ENCODE measurements at regions not wholly inside any gene's neighbourhood (a gene's known extent, or its start where the extent isn't known, plus 50 kb on each side); places are given as distances from the start of the nearest gene placed in this dataset.

DNA sequence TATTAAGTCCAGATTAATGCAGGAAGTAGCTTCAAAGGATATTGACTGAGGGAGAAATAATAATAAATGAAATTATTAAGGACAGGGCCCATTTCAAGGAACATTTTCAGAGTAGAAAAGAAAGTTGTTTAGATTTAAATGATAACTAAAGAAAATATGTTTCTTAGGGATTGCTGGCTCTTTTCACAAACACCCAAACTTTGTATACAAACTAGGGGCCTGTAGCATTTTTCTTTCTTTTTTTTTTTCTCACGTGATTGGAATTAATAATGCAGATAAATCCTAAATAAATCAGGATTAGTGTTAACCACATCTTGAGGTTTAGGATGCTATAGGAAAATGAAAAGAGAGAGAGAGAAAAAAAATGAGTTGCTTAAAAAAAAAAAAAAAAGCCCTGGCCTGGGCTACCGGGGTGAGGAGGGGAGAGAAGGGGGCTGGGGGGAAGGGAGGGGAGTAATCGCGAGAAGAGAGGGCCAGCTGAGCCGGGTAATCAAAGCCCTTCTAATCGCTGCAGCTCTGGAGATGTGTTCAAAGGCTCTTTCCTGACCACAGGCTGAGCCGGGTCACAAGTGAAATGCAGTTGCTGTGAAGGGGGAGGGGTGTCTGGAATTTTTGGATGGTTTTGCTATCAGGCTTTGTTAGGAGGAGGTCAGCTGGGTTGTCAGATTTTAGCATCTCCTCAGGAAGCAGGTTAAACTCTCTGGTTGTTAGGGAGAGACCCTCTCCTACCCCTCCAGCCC lies 104.6 kb upstream of the ZFHX3 start:
- TF ChIP-seq ARNTL (CRISPR knock-in tag; IDR thresholded peaks at IDR 0.05; ENCODE audit: borderline replicate concordance, low read depth) (no peak), ZFP3 (CRISPR knock-in tag; IDR thresholded peaks at IDR 0.05) (no peak), ZFP30 (CRISPR knock-in tag; IDR thresholded peaks at IDR 0.05) (no peak), CSDC2 (CRISPR knock-in tag; IDR thresholded peaks at IDR 0.05) (no peak), BACH2 (CRISPR knock-in tag; IDR thresholded peaks at IDR 0.05; ENCODE audit: borderline replicate concordance) (no peak), ZNF8 (CRISPR knock-in tag; IDR thresholded peaks at IDR 0.05) (no peak), ISL1 (CRISPR knock-in tag; IDR thresholded peaks at IDR 0.05) (no peak), PPARA (CRISPR knock-in tag; IDR thresholded peaks at IDR 0.05; ENCODE audit: borderline replicate concordance) (no peak), ZNF565 (CRISPR knock-in tag; conservative IDR thresholded peaks at IDR 0.05; ENCODE audit: low read depth) (no peak)
- TF ChIP-seq, protein P1, sequence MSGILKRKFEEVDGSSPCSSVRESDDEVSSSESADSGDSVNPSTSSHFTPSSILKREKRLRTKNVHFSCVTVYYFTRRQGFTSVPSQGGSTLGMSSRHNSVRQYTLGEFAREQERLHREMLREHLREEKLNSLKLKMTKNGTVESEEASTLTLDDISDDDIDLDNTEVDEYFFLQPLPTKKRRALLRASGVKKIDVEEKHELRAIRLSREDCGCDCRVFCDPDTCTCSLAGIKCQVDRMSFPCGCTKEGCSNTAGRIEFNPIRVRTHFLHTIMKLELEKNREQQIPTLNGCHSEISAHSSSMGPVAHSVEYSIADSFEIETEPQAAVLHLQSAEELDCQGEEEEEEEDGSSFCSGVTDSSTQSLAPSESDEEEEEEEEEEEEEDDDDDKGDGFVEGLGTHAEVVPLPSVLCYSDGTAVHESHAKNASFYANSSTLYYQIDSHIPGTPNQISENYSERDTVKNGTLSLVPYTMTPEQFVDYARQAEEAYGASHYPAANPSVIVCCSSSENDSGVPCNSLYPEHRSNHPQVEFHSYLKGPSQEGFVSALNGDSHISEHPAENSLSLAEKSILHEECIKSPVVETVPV (CRISPR knock-in tag; IDR thresholded peaks at IDR 0.05): no peak
- TF ChIP-seq, protein P2, sequence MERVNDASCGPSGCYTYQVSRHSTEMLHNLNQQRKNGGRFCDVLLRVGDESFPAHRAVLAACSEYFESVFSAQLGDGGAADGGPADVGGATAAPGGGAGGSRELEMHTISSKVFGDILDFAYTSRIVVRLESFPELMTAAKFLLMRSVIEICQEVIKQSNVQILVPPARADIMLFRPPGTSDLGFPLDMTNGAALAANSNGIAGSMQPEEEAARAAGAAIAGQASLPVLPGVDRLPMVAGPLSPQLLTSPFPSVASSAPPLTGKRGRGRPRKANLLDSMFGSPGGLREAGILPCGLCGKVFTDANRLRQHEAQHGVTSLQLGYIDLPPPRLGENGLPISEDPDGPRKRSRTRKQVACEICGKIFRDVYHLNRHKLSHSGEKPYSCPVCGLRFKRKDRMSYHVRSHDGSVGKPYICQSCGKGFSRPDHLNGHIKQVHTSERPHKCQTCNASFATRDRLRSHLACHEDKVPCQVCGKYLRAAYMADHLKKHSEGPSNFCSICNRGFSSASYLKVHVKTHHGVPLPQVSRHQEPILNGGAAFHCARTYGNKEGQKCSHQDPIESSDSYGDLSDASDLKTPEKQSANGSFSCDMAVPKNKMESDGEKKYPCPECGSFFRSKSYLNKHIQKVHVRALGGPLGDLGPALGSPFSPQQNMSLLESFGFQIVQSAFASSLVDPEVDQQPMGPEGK (CRISPR knock-in tag; IDR thresholded peaks at IDR 0.05; ENCODE audit: borderline replicate concordance): no peak
- ATAC-seq: no peak

DNA sequence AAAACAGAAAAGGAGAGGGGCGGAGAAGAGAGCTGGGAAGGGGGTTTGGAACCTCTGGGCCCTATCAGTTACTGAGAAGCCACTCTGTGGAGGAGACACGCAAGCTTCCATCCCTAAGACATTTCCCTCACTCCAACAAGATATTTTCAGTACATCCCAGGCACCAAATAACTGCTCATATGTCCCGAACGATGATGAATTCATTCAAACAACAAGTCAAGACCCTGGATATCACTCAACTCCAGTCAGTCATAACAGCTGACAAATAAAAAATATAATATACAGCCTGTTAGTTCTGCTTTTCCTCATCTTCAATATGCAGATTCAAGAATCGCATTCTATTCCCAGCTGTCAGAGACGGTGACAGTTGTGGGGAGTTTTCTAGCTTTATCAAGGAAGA lies 104.0 kb upstream of the ZFHX3 start:
- TF ChIP-seq SNAI2 (CRISPR knock-in tag; IDR thresholded peaks at IDR 0.05) (no peak), GLIS3 (CRISPR knock-in tag; IDR thresholded peaks at IDR 0.05) (no peak)
- no peak for ATAC-seq

DNA sequence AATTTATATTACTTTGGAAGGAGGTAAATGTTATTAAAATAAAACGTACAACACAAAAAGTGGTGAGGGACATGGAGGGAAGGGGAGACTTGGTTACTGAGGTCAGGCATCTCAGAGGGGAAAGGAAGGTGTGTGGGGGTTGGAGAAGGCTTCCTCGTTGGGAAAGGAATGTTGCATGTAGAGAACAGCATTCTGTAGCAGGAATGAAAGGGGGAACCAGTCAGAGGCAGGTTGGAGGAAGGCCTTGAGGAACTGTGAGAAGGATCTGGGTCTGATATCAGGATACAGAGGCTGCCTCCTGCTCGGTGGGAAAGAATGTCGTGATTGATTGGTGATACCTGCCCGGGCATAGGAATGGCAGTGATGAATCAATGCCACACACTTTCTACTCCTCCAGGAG lies 103.3 kb upstream of the ZFHX3 start:
- ATAC-seq: no peak
- TF ChIP-seq ZFP3 (CRISPR knock-in tag; IDR thresholded peaks at IDR 0.05) (no peak), OSR1 (CRISPR knock-in tag; IDR thresholded peaks at IDR 0.05) (no peak), ZNF8 (CRISPR knock-in tag; IDR thresholded peaks at IDR 0.05) (no peak), RARB (CRISPR knock-in tag; IDR thresholded peaks at IDR 0.05) (no peak), PPARA (CRISPR knock-in tag; IDR thresholded peaks at IDR 0.05; ENCODE audit: borderline replicate concordance) (no peak), CSDC2 (CRISPR knock-in tag; IDR thresholded peaks at IDR 0.05) (no peak), SNAI2 (CRISPR knock-in tag; IDR thresholded peaks at IDR 0.05) (no peak)

DNA sequence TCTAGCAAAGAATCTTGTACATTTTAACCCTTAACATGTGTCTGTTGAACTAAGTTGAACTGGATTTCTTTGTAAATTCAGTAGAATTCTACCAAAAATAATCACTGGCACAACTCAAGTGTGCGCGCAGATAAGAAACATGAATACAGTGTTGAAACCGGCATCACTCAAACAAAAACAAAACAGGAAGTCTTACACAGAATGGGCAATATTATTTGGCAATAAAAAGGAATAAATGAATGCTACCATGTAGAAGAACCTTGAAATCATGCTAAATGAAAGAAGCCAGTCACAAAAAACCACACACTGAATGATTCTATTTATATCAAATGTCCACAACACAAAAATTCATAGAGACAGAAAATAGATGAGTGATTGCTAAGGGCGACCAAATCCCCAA lies 102.9 kb upstream of the ZFHX3 start:
- ATAC-seq: no peak

DNA sequence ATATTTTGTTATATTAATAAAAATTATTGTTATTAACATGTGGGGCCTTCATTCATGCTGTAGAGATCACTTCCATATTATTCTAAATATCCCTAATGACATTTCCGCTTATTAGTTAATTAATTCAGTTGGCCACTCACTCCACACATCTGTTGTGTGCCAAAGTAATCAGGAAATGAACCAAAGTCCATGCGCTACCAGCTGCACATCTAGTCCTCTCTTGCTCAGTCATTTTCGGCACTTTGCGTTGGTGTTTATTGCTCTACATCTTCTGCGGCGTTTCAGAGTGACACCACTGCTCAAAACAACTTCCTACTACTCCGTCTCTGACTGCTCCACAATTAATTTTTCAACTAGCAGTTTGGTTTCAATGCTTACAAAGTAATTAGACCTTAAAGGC lies 101.4 kb upstream of the ZFHX3 start:
- TF ChIP-seq TOX (CRISPR knock-in tag; IDR thresholded peaks at IDR 0.05; ENCODE audit: borderline replicate concordance): no peak
- no peak for TF ChIP-seq ZC3H10 (CRISPR knock-in tag; IDR thresholded peaks at IDR 0.05)
- no peak for TF ChIP-seq ZNF70 (CRISPR knock-in tag; IDR thresholded peaks at IDR 0.05)
- no peak for ATAC-seq

More for the DNA sequence above, 102.9 kb upstream of the ZFHX3 start:
- no peak for TF ChIP-seq SNAI2 (CRISPR knock-in tag; IDR thresholded peaks at IDR 0.05)
- no peak for TF ChIP-seq PPARA (CRISPR knock-in tag; IDR thresholded peaks at IDR 0.05; ENCODE audit: borderline replicate concordance)
- no peak for TF ChIP-seq ESRRG (CRISPR knock-in tag; IDR thresholded peaks at IDR 0.05)
- no peak for TF ChIP-seq ZC3H10 (CRISPR knock-in tag; IDR thresholded peaks at IDR 0.05)
- no peak for TF ChIP-seq BACH2 (CRISPR knock-in tag; IDR thresholded peaks at IDR 0.05; ENCODE audit: borderline replicate concordance)
- TF ChIP-seq ZFP3 (CRISPR knock-in tag; IDR thresholded peaks at IDR 0.05): no peak
- no peak for TF ChIP-seq ARNTL (CRISPR knock-in tag; IDR thresholded peaks at IDR 0.05; ENCODE audit: borderline replicate concordance, low read depth)
- TF ChIP-seq TCF4 (CRISPR knock-in tag; IDR thresholded peaks at IDR 0.05; ENCODE audit: borderline replicate concordance): no peak
- TF ChIP-seq, protein P1 (CRISPR knock-in tag; IDR thresholded peaks at IDR 0.05): no peak
- no peak for TF ChIP-seq ZFP30 (CRISPR knock-in tag; IDR thresholded peaks at IDR 0.05)
- no peak for TF ChIP-seq ZNF70 (CRISPR knock-in tag; IDR thresholded peaks at IDR 0.05)
- no peak for TF ChIP-seq OSR1 (CRISPR knock-in tag; IDR thresholded peaks at IDR 0.05)

DNA sequence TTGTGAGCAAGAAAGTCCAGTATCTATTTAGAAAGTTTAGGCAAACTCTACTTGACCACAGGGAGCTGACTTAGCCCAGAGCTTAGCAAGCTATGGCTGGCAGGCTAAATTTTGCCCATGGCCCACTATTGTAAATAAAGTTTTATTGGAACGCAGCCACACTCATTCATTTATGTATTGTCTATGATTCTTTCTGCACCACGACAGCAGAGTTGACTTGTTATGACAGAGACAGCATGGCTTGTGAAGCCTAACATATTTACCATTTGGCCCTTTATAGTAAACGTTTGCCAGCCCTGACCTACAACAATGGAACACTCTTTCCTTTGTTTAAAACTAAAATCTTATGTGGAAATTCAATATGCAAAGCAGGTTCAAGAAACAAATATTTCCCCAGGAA lies 100.0 kb upstream of the ZFHX3 start:
- ATAC-seq: no peak
- TF ChIP-seq GLIS3 (CRISPR knock-in tag; IDR thresholded peaks at IDR 0.05): no peak
- no peak for TF ChIP-seq CSDC2 (CRISPR knock-in tag; IDR thresholded peaks at IDR 0.05)
- TF ChIP-seq ZNF8 (CRISPR knock-in tag; IDR thresholded peaks at IDR 0.05): no peak
- no peak for TF ChIP-seq TOX (CRISPR knock-in tag; IDR thresholded peaks at IDR 0.05; ENCODE audit: borderline replicate concordance)
- no peak for TF ChIP-seq ZFP3 (CRISPR knock-in tag; IDR thresholded peaks at IDR 0.05)
- TF ChIP-seq ISL1 (CRISPR knock-in tag; IDR thresholded peaks at IDR 0.05): no peak
- no peak for TF ChIP-seq ZC3H10 (CRISPR knock-in tag; IDR thresholded peaks at IDR 0.05)
- TF ChIP-seq, protein P3, sequence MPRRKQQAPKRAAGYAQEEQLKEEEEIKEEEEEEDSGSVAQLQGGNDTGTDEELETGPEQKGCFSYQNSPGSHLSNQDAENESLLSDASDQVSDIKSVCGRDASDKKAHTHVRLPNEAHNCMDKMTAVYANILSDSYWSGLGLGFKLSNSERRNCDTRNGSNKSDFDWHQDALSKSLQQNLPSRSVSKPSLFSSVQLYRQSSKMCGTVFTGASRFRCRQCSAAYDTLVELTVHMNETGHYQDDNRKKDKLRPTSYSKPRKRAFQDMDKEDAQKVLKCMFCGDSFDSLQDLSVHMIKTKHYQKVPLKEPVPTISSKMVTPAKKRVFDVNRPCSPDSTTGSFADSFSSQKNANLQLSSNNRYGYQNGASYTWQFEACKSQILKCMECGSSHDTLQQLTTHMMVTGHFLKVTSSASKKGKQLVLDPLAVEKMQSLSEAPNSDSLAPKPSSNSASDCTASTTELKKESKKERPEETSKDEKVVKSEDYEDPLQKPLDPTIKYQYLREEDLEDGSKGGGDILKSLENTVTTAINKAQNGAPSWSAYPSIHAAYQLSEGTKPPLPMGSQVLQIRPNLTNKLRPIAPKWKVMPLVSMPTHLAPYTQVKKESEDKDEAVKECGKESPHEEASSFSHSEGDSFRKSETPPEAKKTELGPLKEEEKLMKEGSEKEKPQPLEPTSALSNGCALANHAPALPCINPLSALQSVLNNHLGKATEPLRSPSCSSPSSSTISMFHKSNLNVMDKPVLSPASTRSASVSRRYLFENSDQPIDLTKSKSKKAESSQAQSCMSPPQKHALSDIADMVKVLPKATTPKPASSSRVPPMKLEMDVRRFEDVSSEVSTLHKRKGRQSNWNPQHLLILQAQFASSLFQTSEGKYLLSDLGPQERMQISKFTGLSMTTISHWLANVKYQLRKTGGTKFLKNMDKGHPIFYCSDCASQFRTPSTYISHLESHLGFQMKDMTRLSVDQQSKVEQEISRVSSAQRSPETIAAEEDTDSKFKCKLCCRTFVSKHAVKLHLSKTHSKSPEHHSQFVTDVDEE (CRISPR knock-in tag; IDR thresholded peaks at IDR 0.05): no peak
- TF ChIP-seq, protein P4, sequence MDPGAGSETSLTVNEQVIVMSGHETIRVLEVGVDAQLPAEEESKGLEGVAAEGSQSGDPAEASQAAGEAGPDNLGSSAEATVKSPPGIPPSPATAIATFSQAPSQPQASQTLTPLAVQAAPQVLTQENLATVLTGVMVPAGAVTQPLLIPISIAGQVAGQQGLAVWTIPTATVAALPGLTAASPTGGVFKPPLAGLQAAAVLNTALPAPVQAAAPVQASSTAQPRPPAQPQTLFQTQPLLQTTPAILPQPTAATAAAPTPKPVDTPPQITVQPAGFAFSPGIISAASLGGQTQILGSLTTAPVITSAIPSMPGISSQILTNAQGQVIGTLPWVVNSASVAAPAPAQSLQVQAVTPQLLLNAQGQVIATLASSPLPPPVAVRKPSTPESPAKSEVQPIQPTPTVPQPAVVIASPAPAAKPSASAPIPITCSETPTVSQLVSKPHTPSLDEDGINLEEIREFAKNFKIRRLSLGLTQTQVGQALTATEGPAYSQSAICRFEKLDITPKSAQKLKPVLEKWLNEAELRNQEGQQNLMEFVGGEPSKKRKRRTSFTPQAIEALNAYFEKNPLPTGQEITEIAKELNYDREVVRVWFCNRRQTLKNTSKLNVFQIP (CRISPR knock-in tag; IDR thresholded peaks at IDR 0.05; ENCODE audit: borderline replicate concordance, low read depth): no peak

Measured in SK-N-SH treated with all-trans-retinoic acid at 6 μM for 48 hours (cell line).